HG02943 (cell line): ENCODE measurements at regions not wholly inside any gene's neighbourhood (a gene's known extent, or its start where the extent isn't known, plus 50 kb on each side); places are given as distances from the start of the nearest gene placed in this dataset.

Experiments
- ATAC-seq: cut with Tn5 transposase; IDR thresholded peaks from one replicate; pipeline ENCODE4 v1.9.1; 2021; ENCODE audit warnings: mild to moderate bottlenecking, low read depth, moderate library complexity; ENCODE audit not compliant: unreplicated experiment

DNA sequence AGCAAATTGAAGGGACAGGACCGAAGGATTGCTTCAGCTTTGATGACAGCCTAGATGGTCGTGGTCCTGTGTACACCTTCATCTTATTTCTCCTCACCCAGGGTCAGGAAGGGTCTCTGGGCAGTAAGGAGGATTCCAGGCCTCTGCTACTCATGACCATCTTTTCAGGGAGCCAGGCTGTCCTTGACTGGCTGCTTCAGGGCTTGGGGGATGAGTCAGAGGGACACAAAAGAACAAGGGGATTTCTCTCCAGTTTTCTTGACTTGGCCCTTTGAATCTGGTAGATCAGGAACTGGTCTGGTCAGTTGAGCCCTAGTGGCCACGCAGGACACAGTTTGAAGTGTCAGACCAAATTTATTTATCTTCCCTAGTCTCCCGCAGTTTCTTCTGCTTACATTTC, 402.1 kb upstream of the CHD6 start:
- no peak for ATAC-seq

- no peak for ATAC-seq
These were observed 400.8 kb upstream of the CHD6 start for GRCh38 chr20:42018979-42019378.

DNA sequence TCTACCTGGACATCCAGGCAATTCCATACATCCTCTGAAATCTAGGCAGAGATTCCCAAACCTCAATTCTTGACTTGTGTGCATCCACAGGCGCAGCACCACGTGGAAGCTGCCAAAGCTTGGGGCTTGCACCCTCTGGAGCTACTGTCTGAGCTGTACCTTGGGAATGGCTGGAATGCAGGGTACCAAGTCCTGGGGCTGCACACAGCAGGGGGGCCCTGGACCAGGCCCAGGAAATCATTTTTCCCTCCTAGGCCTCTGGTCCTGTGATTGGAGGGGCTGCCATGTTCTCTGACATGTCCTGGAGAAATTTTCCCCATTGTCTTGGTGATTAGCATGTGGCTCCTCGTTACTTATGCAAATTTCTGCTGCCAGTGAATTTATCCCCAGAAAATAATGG, 391.9 kb upstream of the CHD6 start:
- no peak for ATAC-seq

GRCh38 chr20:42007251-42007650, 389.1 kb upstream of the CHD6 start:
- no peak for ATAC-seq

DNA sequence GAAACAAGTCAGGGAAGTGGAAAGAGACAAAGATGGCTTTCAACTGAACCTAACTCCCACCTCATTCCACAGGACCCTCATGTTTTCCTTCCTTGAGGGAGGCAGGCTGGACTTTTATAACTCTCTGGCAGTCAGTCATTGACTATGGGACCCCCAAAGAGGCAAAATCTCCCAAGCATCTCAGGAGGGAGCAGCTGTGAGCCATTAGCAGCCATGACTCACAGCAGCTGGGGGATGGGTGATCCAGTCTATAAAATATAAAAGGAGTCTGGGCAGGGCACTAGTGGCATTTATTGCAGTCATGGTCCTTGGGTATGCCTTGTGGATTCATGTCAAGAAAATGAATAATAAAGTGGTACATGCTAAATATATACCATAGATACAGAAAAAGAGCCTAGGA, 387.0 kb upstream of the CHD6 start:
- ATAC-seq, result no peak

DNA sequence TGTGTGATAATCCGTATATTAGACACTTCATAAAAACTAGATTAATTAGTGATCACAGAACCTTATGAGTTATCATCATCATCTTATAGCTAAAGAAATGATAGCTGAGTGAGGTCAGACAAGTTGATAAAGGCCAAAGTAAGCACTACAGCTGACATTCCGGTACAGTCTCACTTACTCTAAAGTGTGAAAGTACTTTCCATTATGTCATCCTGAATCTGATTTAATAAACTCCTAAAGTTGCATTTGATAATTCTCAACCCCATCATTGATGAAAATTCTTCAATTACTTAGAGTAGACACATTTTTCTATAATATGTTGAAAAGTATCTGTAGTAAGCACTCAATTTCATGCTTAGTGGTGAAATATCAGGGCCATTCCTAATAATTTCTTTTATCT, 385.2 kb upstream of the CHD6 start:
- no peak for ATAC-seq

DNA sequence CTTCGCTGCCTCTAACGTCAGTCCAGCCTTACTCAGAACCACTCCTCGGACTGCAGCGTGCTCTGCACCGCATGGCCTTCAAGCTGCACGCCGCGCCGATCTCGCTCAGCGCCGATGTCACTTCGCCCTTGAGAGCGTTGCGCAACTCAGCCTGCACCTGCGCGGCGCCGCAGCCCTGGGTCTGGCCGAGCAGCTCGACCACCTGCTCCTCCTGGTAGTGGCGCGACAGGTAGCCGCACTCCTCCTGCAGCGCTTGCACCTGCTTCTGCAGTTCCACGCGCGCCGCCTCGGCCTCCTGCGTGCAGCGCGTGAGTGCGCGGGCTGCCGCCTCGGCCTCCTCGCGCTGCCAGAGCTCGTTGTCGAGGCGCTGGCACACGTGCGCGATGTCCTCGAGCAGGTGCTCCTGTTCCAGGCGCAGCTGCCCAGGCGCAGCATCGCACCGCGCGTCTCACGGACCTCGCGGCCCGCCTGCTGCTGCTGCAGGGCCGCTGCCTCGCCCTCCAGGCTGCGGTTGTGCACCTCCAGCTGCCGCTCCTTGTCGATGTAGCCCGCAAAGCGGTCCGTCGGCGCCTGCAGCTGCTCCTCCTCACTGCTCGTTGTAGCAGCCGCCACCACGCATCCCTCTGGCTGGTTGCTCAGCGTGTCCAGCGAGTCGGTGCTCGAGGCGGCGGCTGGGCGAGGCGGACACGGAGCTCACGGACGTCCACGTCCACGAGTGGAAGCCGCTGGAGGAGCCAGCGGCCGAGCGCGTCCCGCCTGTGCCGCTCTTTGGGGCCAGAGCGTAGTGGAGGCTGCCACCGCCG, 380.6 kb upstream of the CHD6 start:
- no peak for ATAC-seq

DNA sequence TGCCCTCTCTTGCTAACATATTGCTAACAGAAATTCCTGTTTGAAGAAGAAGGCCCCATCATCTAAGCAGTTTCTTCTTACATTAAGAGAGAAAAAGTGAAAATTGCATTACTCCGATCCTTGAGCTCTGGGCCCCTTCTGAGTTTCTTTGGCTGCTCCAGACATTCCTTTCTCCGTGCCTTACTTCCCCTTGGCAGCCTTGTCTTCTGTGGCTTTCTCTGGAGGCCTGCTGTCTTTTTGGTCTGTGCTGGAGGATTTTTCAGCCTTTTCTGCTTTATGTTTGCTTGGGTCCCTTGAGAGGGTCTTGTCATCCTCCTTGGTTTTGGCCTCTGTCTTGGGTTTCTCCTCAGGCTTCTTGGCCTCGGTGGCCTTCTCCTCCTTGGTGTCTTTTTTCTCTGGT, 378.8 kb upstream of the CHD6 start:
- ATAC-seq, result no peak

DNA sequence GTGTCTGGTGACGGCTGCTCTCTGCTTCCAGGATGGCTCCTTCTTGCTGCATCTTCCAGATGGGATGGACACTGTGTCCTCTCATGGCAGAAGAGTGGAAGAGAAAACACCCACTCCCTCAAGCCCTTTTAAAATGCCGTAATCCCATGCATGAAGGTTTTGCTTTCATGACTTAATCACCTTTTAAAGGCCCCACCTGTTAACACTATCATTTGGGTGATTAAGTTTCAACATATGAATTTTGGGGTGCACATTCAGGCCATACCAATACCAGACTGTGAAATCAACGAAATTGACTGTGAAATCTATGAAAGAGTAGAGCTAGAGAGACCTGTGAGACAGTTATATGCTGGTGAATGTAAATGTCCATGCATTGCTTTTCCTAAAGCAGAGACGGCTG, 374.3 kb upstream of the CHD6 start:
- no peak for ATAC-seq

GRCh38 chr20:41991412-41991811, 373.2 kb upstream of the CHD6 start:
- no peak for ATAC-seq

DNA sequence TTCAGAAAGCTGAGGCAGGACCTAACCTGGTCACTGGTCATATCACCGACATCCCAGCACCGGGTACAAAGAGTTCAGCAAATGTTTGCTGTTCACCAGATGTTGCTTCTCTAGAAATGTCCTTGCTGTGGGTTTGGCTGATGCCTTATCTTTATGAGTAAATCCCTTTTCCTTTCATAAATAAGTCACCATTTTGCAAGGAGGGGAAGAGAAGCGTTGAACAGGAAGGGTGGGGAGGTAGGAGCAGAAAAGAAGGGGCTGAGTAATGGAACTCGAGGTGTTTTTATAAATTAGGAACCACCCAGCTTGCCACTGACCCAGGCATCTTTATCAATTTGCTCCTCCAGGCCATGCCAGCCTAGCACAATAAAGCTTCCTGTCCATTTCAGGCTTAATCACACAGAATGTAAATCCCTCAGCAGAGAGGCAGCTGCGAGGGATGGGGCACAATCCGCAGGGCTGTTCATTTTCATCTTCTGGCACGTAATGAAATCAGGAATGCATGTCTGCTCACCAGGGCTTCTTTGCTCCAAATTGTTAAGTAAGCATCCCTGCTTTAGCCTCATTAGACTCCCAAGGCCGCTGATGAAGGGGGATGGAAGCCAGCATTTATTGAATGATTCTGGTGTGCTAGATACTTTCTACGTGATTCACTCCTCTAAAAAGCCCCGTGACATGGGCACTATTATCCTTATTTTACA, 371.9 kb upstream of the CHD6 start:
- no peak for ATAC-seq

- no peak for ATAC-seq
These were observed 371.0 kb upstream of the CHD6 start for GRCh38 chr20:41989039-41989679.

DNA sequence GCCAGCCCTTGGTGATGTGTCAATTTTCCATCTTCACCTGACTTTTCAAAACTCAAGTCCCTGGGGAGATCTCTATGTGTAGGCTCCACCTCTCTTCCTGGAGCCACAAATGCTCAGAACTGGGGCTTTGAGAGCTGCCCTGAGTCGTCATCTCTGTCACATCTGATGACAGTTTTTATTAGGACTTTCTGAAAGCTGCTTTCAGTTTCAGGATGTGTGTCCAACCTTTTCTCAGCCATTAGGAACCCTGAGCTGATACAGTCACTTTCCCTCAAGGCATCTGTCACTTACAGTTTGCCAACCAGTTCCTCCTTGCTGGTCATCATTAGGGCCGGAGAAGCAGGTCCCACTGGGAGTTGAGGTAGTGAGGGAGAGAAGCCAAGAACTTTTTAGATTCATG, 365.9 kb upstream of the CHD6 start:
- no peak for ATAC-seq

DNA sequence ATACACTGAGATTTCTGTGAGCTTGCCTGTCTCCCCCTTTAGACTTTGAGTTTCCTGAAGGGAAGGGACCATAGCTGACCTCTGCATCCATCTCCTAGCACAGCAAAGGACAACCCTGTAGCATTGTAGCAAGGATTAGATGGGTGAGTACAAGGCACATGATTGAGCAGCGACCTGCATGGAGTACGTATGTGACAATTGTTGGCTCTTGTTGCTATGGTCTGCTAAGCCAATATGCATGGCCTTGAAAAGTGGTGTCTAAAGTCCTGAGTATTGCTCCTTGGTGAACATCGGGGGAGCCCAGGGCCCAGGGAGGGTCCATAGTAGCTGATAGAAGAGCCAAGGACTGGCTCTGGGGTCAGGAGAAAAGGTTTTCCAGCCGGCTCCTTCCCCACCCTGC, 365.0 kb upstream of the CHD6 start:
- no peak for ATAC-seq

- no peak for ATAC-seq
These were observed 363.6 kb upstream of the CHD6 start for GRCh38 chr20:41981746-41982145.

DNA sequence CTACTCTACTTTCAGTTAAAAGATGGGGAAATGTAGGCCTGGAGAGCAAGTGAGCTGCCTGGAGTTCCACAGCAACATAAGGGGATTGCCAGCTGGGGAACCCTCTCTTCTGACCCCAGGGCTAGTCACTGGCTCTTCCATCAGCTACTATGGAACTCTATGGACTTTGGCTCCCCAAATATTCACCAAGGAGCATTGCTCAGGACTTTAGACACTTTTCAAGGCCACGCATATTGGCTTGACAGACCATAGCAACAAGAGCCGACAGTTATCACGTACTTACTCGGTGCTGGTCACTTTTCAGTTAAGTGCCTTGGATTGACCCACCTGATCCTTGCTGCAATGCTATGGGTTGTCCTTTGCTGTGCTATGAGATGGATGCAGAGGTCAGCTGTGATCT, 360.7 kb upstream of the CHD6 start:
- no peak for ATAC-seq

GRCh38 chr20:41978246-41978790, 360.1 kb upstream of the CHD6 start:
- ATAC-seq, result no peak

- no peak for ATAC-seq
These were observed 351.5 kb upstream of the CHD6 start for GRCh38 chr20:41969656-41970055.

DNA sequence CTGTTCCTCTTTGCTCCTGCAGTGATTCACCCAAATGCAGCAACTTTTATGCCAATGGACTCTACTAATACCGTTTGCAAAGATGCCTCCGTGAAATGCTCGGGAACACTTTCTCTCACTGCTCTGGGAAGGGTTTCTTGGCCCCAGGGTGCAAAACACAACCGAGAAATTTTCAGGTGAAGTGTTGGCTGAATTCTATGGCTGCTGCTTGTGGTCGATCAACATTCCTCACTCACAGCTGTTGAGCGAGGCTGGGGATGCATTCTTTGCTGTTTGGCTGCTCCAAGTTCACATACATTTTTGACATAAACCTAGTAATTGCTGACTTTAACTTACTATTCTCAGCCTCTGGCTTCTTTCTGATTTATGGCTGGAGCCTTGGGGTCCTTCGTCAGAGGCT, 342.0 kb upstream of the CHD6 start:
- no peak for ATAC-seq

DNA sequence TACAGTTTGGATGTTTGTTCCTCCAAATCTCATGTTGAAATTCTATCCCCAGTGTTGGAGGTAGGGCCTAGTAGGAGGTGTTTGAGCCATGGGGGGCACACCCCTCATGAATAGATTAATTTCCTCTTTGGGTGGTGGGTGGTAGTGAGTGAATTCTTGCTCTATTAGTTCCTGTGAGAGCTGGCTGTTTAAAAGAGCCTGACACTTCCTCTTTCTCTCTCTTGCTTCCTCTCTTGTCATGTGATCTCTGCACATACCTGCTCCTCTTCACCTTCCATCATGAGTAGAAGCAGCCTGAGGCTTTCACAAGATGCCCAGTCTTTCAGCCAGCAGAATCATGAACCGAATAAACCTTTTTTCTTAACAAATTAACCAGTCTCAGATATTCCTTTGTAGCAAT, 340.2 kb upstream of the CHD6 start:
- no peak for ATAC-seq

DNA sequence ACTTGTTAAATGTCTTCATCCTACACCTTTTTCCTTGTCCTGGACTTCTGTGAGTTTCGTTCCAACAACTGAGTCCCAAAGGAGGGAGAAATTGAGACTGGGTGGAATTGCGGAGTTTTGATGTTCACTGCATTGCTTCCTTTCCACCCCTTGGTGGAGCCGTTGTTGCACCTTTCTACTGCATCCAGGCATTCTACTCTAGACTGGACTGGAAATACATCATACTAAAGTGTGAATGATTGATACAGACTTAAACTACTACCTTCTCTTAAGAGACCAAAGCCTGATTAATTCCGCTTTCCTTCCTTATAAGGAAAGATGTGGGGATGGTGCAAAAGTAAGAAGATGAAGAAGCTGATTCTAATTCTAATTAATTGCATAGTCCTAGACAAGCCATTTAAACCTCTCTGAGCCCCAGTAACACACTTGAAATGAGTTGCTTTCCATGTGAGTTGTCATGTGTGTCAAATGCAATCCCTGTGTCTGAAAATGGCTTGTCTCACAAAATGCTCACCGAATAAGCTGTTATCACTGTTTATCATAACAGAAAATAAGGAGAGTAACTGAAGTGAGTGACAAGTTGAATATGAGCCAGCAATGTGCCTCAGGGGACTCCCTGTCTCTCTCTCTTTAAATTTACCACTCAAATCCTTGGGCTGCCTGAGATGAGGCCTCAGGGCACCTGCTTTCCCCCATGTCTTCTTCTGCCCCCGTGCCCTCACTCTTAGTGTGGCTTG, 338.3 kb upstream of the CHD6 start:
- no peak for ATAC-seq
